Adrenal gland (tissue), 5 donors: ENCODE measurements at regions not wholly inside any gene's neighbourhood (a gene's known extent, or its start where the extent isn't known, plus 50 kb on each side); places are given as distances from the start of the nearest gene placed in this dataset.

Experiments
- CTCF ChIP-seq, 6 experiments: fragments of 450-650 bp in 4 of 6; fragments of 200-600 bp in 2 of 6; sonication (generic) in 1 of 6; IDR thresholded peaks; 1 replicate in 5 of 6; 2 replicates in 1 of 6; pipeline versions ENCODE4 v1.5.1 to v1.8.0; 2016 to 2021; ENCODE audit warnings: antibody characterized with exemption in 6 of 6, mild to moderate bottlenecking in 2 of 6, moderate library complexity in 1 of 6
- POLR2A ChIP-seq, 2 donors: fragments of 450-650 bp; IDR thresholded peaks; one replicate each; pipeline ENCODE4 v1.6.1; 2017; ENCODE audit warnings: antibody characterized with exemption in 2 of 2, mild to moderate bottlenecking in 2 of 2, moderate library complexity in 1 of 2
- donor health status: DM: no; HTN: no; CAD: no.

DNA sequence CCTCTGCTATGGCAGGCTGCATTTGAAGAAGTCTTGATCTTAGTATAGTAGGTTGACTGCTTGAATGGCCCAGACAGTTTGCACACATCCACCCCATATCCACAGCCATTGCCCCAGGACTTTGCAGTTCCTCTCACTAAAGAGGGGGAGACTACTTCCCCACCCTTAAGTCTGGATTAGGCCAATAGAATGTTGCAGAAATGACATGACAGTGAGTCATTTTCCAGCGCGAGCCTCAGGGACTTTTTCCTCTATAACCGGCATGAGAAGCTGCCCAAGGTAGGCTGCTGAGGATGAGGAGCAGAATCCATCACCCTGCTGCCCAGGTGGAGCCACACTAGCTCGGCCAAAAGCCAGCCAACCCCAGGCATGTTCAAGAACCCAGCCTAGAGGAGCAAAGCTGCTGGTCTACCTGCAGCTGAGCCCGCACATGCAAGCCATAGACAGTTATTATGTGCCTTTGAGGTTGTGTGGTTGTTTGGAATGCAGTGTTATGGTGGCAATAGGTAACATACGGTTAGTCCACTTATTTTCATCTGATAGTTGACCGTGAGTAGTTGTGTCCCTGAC, 113.9 kb downstream of the TLE3 start:
- TF ChIP-seq CTCF (IDR thresholded peaks at IDR 0.05) (no peak), POLR2A (IDR thresholded peaks at IDR 0.05) (no peak)
